RWPE2 (cell line): ENCODE measurements at regions not wholly inside any gene's neighbourhood (a gene's known extent, or its start where the extent isn't known, plus 50 kb on each side); places are given as distances from the start of the nearest gene placed in this dataset.
"Not testable (repeated sequence)": the region's sequence is repeated elsewhere in the genome, so short reads cannot be mapped to it uniquely, and the experiment has no call there.

Source experiments
- ATAC-seq: fragments of 200-7000 bp; cut with Tn5 transposase; 3 replicates; pipeline ENCODE4 v1.9.1; 2021; ENCODE audit warnings: low read depth
- DNase-seq: peaks from one replicate; pipeline ENCODE4 v3.0.0-alpha.2; 2020; ENCODE audit warnings: low spot score
- H3K27ac ChIP-seq: fragments of 450-650 bp; 2 replicates; pipeline ENCODE4 v1.5.1; 2017; ENCODE audit warnings: mild to moderate bottlenecking; ENCODE audit not compliant: poor library complexity, severe bottlenecking
- H3K27me3 ChIP-seq: fragments of 250-450 bp; sonication (Bioruptor Pico); 2 replicates; pipeline ENCODE4 v1.5.1; 2021; ENCODE audit warnings: mild to moderate bottlenecking, moderate library complexity; ENCODE audit not compliant: insufficient read depth, poor library complexity, severe bottlenecking
- H3K36me3 ChIP-seq: fragments of 250-450 bp; sonication (Bioruptor Pico); 2 replicates; pipeline ENCODE4 v1.5.1; 2020; ENCODE audit warnings: low read depth, mild to moderate bottlenecking, moderate library complexity
- H3K4me1 ChIP-seq: fragments of 250-450 bp; sonication (Bioruptor Pico); 2 replicates; pipeline ENCODE4 v1.5.1; 2021; ENCODE audit warnings: mild to moderate bottlenecking, moderate library complexity; ENCODE audit not compliant: insufficient read depth, poor library complexity, severe bottlenecking
- H3K4me3 ChIP-seq: fragments of 250-450 bp; sonication (Bioruptor Pico); 2 replicates; pipeline ENCODE4 v1.5.1; 2021; ENCODE audit warnings: mild to moderate bottlenecking, moderate library complexity; ENCODE audit not compliant: severe bottlenecking
- H3K9me3 ChIP-seq: fragments of 250-450 bp; sonication (Bioruptor Pico); 2 replicates; pipeline ENCODE4 v1.5.1; 2021; ENCODE audit warnings: mild to moderate bottlenecking, moderate library complexity; ENCODE audit not compliant: severe bottlenecking
- CTCF ChIP-seq: fragments of 450-650 bp; IDR thresholded peaks from one replicate; pipeline ENCODE4 v1.5.1; 2017; ENCODE audit warnings: mild to moderate bottlenecking, moderate library complexity; ENCODE audit not compliant: poor library complexity, severe bottlenecking

DNA sequence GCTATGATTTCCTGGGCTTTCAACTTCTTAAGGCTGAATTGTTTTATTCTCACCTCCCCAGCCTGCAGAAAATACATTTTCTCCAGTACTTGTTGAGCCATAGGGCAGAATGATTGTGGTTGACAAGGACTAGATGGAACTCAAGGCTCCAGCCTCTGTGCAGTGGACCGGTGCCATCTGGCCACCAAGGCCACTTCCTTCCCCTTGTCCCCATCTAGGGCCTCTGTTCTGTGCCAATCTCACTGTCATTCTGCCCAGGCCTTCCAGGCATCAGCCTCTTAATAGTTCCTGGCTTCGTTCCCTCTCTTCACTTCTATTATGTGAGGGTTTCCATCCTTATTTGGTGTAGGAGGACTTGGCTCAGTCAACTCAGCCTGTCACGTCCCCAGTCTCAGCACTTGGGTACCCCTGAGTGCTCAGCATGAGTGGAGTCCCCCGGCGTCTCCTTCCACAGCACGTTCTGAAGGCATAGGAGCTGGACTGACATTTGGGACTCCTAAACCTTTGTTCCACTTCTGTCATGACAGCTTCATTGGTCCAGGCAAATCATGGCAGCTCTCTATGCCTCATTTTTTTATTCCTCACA lies 4221.0 kb upstream of the OR11H1 start:
- ATAC-seq, H3K27ac ChIP-seq, H3K9me3 ChIP-seq, H3K27me3 ChIP-seq, DNase-seq, H3K4me3 ChIP-seq, H3K36me3 ChIP-seq, H3K4me1 ChIP-seq: not testable (repeated sequence)

- Histone ChIP-seq H3K4me3 (no peak overlapping the region), H3K27ac (no peak overlapping the region), H3K36me3 (no peaks in the 10 kb centered on the region), H3K4me1 (no peaks in the 10 kb centered on the region), H3K9me3 (peaks cover 3% of the 10 kb centered on the region), H3K27me3 (no peaks in the 10 kb centered on the region)
- ATAC-seq (no peak), DNase-seq (no peak)
- no peak for TF ChIP-seq CTCF
These were observed 4220.0 kb upstream of the OR11H1 start for GRCh38 chr22:11307998-11308397.

DNA sequence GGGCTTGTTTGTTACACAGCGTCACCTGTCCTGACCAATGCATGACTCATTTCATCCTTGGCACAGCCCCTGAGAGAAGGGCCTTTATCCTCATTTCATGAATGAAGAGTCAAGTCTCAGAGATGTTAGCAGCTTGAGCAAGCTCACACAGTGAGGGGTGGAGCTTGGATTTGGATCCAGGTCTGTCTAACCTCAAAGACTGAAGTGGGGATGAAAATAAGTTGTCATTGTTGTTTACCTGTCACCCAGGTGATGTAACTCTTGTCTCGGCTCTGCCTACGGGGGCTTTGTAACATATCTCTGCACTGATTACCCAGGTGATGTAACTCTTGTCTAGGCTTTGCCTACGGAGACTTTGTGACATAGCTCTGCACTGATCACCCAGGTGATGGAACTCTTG lies 4218.2 kb upstream of the OR11H1 start:
- not testable (repeated sequence) for ATAC-seq, H3K36me3 ChIP-seq, H3K4me3 ChIP-seq, H3K9me3 ChIP-seq, H3K4me1 ChIP-seq, H3K27me3 ChIP-seq, H3K27ac ChIP-seq, DNase-seq

DNA sequence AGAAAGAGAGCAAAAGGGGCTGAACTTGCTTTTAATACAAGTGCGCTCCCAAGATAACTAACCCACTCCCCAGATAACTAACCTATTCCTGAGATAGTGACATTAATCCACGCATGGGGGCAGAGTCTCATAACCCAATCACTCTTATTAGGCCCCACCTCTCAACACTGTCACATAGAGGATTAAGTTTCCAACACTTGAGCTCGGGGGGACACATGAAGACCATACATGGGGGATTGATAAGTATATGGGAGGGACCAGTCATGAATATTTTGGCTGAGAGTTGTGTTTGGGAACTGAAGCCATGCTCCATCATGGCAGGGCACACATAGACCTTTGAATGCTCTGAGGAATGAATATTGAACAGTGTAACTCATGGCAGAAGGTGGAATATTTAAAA lies 4217.3 kb upstream of the OR11H1 start:
- not testable (repeated sequence) for ATAC-seq, DNase-seq, H3K4me3 ChIP-seq, H3K27ac ChIP-seq, H3K9me3 ChIP-seq, H3K27me3 ChIP-seq, H3K36me3 ChIP-seq, H3K4me1 ChIP-seq

DNA sequence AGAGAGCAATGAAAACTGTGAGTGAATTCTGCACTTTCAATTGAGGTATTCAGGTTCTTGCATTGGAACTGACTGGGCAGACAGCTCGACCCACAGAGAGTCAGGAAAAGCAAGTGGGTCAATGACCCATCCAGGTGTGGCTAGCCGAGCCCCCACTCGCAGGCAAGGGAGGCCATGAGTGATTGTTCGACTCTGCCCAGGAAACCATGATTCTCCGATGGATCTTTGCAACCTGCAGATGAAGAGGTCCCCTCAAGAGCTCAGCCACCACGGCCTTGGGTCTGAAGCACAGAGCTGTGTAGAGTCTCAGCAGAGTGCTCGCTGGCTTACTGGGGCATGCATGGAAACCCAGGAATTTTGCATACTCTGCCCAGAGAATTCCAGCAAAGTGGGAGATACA lies 4215.4 kb upstream of the OR11H1 start:
- H3K9me3 ChIP-seq, DNase-seq, H3K27ac ChIP-seq, H3K27me3 ChIP-seq, H3K4me3 ChIP-seq, H3K4me1 ChIP-seq, H3K36me3 ChIP-seq, ATAC-seq: not testable (repeated sequence)

GRCh38 chr22:11313040-11313759 lies 4214.8 kb upstream of the OR11H1 start:
- H3K36me3 ChIP-seq, DNase-seq, H3K27me3 ChIP-seq, ATAC-seq, H3K4me1 ChIP-seq, H3K9me3 ChIP-seq, H3K4me3 ChIP-seq, H3K27ac ChIP-seq: not testable (repeated sequence)

DNA sequence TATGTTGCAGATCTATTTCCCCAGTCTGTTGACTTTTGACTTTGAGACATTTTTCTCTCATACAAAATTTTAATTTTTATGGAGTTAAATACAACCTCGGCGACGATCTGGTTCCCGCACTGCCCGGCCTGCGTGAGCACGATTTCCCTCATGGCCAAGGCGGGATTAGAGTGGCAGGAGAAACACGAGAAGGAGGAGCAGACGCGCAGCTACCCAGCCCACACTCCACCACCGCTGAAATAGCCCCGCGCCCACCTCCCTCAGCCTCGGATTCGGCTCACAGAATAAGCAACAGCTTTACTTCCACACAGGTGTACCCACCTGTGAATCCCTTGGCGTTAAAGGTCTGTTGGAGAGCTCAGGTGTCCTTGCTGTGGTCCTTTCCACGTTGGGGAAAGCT lies 4209.4 kb upstream of the OR11H1 start:
- not testable (repeated sequence) for H3K9me3 ChIP-seq, H3K27me3 ChIP-seq, H3K36me3 ChIP-seq, ATAC-seq, H3K27ac ChIP-seq, H3K4me3 ChIP-seq, H3K4me1 ChIP-seq, DNase-seq

DNA sequence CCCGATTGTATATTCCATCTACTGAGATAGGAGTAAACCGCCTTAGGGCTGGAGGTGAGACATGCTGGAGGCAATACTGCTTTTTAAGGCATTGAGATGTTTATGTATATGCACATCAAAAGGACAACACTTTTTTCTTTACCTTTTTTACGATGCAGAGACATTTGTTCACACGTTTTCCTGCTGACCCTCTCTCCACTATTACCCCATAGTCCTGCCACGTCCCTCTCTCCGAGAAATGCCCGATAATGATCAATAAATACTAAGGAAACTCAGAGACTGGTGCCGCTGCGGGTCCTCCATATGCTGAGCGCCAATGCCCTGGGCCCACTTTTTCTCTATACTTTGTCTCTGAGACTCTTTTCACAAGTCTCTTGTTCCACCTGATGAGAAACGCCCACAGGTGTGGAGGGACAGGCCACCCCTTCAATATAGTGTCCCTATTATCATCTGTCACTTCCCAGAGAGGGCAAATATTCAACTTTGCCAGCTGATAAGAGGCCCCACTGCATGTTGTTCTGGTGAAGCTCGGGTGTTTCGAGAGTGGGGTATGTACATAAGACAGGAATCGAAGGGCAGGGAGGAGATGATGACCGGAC lies 4203.5 kb upstream of the OR11H1 start:
- H3K27ac ChIP-seq, DNase-seq, H3K27me3 ChIP-seq, H3K4me3 ChIP-seq, H3K36me3 ChIP-seq, H3K9me3 ChIP-seq, ATAC-seq, H3K4me1 ChIP-seq: not testable (repeated sequence)
